ENCODE measurements at regions not wholly inside any gene's neighbourhood (a gene's known extent, or its start where the extent isn't known, plus 50 kb on each side); places are given as distances from the start of the nearest gene placed in this dataset.

DNA sequence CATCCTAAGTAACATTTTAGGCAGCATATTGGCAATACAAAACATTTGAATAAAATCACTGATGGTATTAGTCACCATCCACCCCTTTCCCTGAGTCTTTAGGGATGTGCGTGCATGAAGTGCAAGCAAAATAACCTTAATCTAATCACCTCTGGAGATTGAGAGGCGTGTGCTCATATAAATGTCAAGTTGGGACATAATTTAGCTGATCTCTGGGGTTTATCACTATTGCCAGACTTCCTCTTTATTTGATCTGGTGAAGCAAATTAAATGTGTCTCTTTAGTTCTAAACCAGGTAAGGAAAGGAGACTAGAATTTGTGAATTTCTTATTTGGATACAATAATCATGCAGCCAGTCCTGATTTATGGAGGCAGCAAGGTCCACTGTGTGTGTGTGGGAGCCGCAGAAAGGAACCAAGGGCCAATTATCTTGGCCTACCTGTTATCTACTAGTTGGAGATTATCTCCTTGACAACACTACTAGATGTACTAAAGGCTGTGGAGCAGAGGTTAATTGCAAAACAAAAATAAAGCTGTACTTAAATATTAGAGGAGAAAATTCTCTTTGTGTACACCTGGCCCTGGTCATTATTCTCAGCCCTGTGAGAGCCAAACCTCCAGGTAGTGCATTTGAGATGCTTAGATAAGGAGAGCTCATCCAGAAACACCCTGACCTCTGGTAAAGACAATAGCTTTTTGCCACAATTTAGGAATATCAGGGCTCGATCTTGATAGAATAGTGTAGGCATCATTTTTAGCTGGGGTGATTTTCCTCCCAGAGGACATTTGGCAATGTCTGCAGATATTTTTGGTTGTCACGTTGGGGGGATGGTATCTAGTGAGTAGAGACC is 78.2 kb downstream of the HRH4 start:
- BruUV-seq (replicated peaks): no TSS peak
- TF ChIP-seq EZH2phosphoT487 (IDR thresholded peaks at IDR 0.05; ENCODE audit: borderline replicate concordance, low read depth, low read length) (no peak), CTCF (conservative IDR thresholded peaks at IDR 0.05; ENCODE audit: low read length) (no peak)
- no peak overlapping the region for H3K27ac ChIP-seq (ENCODE audit: low read depth, low read length, poor library complexity, severe bottlenecking)
- DNase-seq (ENCODE audit: low spot score): no peak
- POLR2A ChIA-PET: no interaction called here
- no peaks in the 10 kb centered on the region for H4K20me1 ChIP-seq (ENCODE audit: insufficient read depth, low read length)
- H3K36me3 ChIP-seq (ENCODE audit: insufficient read depth, low read length): no peaks in the 10 kb centered on the region
- no peak overlapping the region for H3K4me2 ChIP-seq (ENCODE audit: low read length)
- H2AFZ ChIP-seq (ENCODE audit: low read length): no peak overlapping the region
- H3K9me3 ChIP-seq (ENCODE audit: low read length): no peaks in the 10 kb centered on the region
- H3K4me3 ChIP-seq (ENCODE audit: low read depth, low read length, poor library complexity, severe bottlenecking): no peak overlapping the region
- intact Hi-C loops (cut with micrococcal nuclease; ENCODE audit: unreplicated experiment): no loop called here
- no peaks in the 10 kb centered on the region for H3K9me2 ChIP-seq (ENCODE audit: insufficient read depth, low read length)
- CTCF ChIA-PET (ENCODE audit: unreplicated experiment): no interaction called here
- no peaks in the 10 kb centered on the region for H3K79me2 ChIP-seq (ENCODE audit: insufficient read depth, low read depth, low read length)
- no peaks in the 10 kb centered on the region for H3K4me1 ChIP-seq (ENCODE audit: insufficient read depth, low read length, poor library complexity, severe bottlenecking)

- no TSS peak for BruUV-seq (replicated peaks)
- no peak overlapping the region for H3K27ac ChIP-seq (ENCODE audit: low read depth, low read length, poor library complexity, severe bottlenecking)
- intact Hi-C loops (cut with micrococcal nuclease; ENCODE audit: unreplicated experiment): loop anchor here (10.0 kb wide), 2 partner anchors 55 to 135 kb away; no protein-coding TSS in a partner anchor
- H3K36me3 ChIP-seq (ENCODE audit: insufficient read depth, low read length): no peaks in the 10 kb centered on the region
- no peaks in the 10 kb centered on the region for H4K20me1 ChIP-seq (ENCODE audit: insufficient read depth, low read length)
- ChIA-PET POLR2A (interaction anchor here (1.0 kb wide), 1 partner anchor 8 kb away, joined by 4 read pairs; no protein-coding TSS in a partner anchor), CTCF (ENCODE audit: unreplicated experiment) (no interaction called here)
- H3K9me3 ChIP-seq (ENCODE audit: low read length): no peaks in the 10 kb centered on the region
- no peak overlapping the region for H3K4me3 ChIP-seq (ENCODE audit: low read depth, low read length, poor library complexity, severe bottlenecking)
- no peaks in the 10 kb centered on the region for H3K79me2 ChIP-seq (ENCODE audit: insufficient read depth, low read depth, low read length)
- H3K9me2 ChIP-seq (ENCODE audit: insufficient read depth, low read length): no peaks in the 10 kb centered on the region
- TF ChIP-seq EZH2phosphoT487 (IDR thresholded peaks at IDR 0.05; ENCODE audit: borderline replicate concordance, low read depth, low read length) (no peak), CTCF (conservative IDR thresholded peaks at IDR 0.05; ENCODE audit: low read length) (no peak)
- no peaks in the 10 kb centered on the region for H3K4me1 ChIP-seq (ENCODE audit: insufficient read depth, low read length, poor library complexity, severe bottlenecking)
- DNase-seq (ENCODE audit: low spot score): no peak
- H2AFZ ChIP-seq (ENCODE audit: low read length): no peak overlapping the region
- no peak overlapping the region for H3K4me2 ChIP-seq (ENCODE audit: low read length)
Measured at GRCh38 chr18:24539866-24540617, 79.6 kb downstream of the HRH4 start.

Measured in OCI-LY7 (cell line).